K562 (cell line): ENCODE measurements at regions not wholly inside any gene's neighbourhood (a gene's known extent, or its start where the extent isn't known, plus 50 kb on each side); places are given as distances from the start of the nearest gene placed in this dataset.

Experiments
- ATAC-seq: fragments of 200-7000 bp; cut with Tn5 transposase; 3 replicates; pipeline ENCODE4 v1.9.1; 2020; ENCODE audit warnings: moderate library complexity
- BruUV-seq: library from RNA; stranded (reverse); fragments of 400-500 nt; replicated peaks from 2 replicates; lab custom pipeline; 2021; lab: Mats Ljungman, UMichigan
- CTCF ChIA-PET: fragments of 300-600 bp; formaldehyde crosslinking; extraction: SDS; loops from one replicate; lab custom pipeline; 2021; ENCODE audit warnings: low intra/inter-chr PET ratio; lab: Yijun Ruan, JAX
- POLR2A ChIA-PET: fragments of 300-600, 350-650 bp; sonication (Branson Sonifier 250); formaldehyde crosslinking; extraction: SDS; loops from one replicate; lab custom pipeline; 2021; ENCODE audit warnings: antibody characterized with exemption, inconsistent platforms; lab: Yijun Ruan, JAX
- DNase-seq, 4 experiments: peaks; one replicate each; pipeline versions ENCODE4 v3.0.0 to v3.0.0-alpha.2; 2011 to 2018; ENCODE audit warnings: low spot score in 3 of 4, mixed read lengths in 3 of 4; ENCODE audit errors: extremely low read depth in 1 of 4
- FAIRE-seq: peaks from 2 replicates; lab custom pipeline; 2011; peaks lifted over from hg19 to GRCh38; lab: Jason Lieb, UNC
- H2AFZ ChIP-seq: 2 replicates; pipeline ENCODE4 v1.6.0; 2011; ENCODE audit warnings: low read depth, low read length, control low read depth, inconsistent platforms
- H3K27ac ChIP-seq: fragments of 200-600 bp; 3 replicates; pipeline ENCODE4 v1.8.0; 2011; ENCODE audit warnings: low read depth, mild to moderate bottlenecking, control low read depth, inconsistent platforms, low read length, moderate library complexity, mixed read lengths; ENCODE audit errors: extremely low read depth
- H3K27me3 ChIP-seq, 2 experiments: fragments of 300-600 bp in 1 of 2; 2 replicates in 1 of 2; 3 replicates in 1 of 2; pipeline versions ENCODE4 v1.6.0 to v1.8.0; 2011; ENCODE audit warnings: inconsistent platforms in 2 of 2, low read length in 2 of 2, mild to moderate bottlenecking in 1 of 2, mixed read lengths in 1 of 2, moderate library complexity in 1 of 2; ENCODE audit not compliant: control insufficient read depth in 2 of 2, insufficient read depth in 2 of 2
- H3K36me3 ChIP-seq: fragments of 300-600 bp; 3 replicates; pipeline ENCODE4 v1.8.0; 2011; ENCODE audit warnings: mild to moderate bottlenecking, low read length, inconsistent platforms; ENCODE audit not compliant: control insufficient read depth, insufficient read depth
- H3K4me1 ChIP-seq, 2 experiments: fragments of 200-600 bp in 1 of 2; replicated peaks in 1 of 2; 2 replicates in 1 of 2; 3 replicates in 1 of 2; pipeline versions ENCODE4 v1.5.1 to v1.8.0; 2011; ENCODE audit warnings: inconsistent platforms in 2 of 2, low read length in 2 of 2, mild to moderate bottlenecking in 1 of 2, mixed read lengths in 1 of 2, moderate library complexity in 1 of 2; ENCODE audit not compliant: control insufficient read depth in 2 of 2, insufficient read depth in 2 of 2
- H3K4me2 ChIP-seq: 2 replicates; pipeline ENCODE4 v1.6.1; 2011; ENCODE audit warnings: low read length, control low read depth, inconsistent platforms, mixed read lengths; ENCODE audit not compliant: insufficient read depth
- H3K4me3 ChIP-seq: fragments of 200-600 bp; sonication (generic), shearing (Covaris generic); 2 replicates; pipeline ENCODE4 v1.5.1; 2016; ENCODE audit warnings: control low read depth, inconsistent platforms
- H3K79me2 ChIP-seq: fragments of 200-600 bp; 3 replicates; pipeline ENCODE4 v1.8.0; 2011; ENCODE audit warnings: low read length, inconsistent platforms; ENCODE audit not compliant: control insufficient read depth, insufficient read depth
- H3K9ac ChIP-seq, 2 experiments: 2 replicates each; pipeline versions ENCODE4 v1.6.0 to v1.6.1; 2011; ENCODE audit warnings: low read depth in 2 of 2, low read length in 2 of 2, control low read depth in 1 of 2, inconsistent platforms in 1 of 2, mild to moderate bottlenecking in 1 of 2, mixed read lengths in 1 of 2; ENCODE audit not compliant: insufficient read depth in 1 of 2
- H3K9me1 ChIP-seq: one replicate; pipeline ENCODE4 v1.6.0; 2011; ENCODE audit warnings: inconsistent platforms, mild to moderate bottlenecking, low read length, moderate library complexity; ENCODE audit not compliant: control insufficient read depth, insufficient read depth
- H3K9me3 ChIP-seq: replicated peaks from 2 replicates; pipeline ENCODE4 v1.5.1; 2011; ENCODE audit warnings: low read depth, low read length, inconsistent platforms; ENCODE audit not compliant: control insufficient read depth, insufficient read depth
- H4K20me1 ChIP-seq: replicated peaks from 2 replicates; pipeline ENCODE4 v1.6.1; 2011; ENCODE audit warnings: low read length, inconsistent platforms, mixed read lengths; ENCODE audit not compliant: control insufficient read depth, insufficient read depth
- TFE3 ChIP-seq: fragments of 450-650 bp; formaldehyde crosslinking; IDR thresholded peaks from 2 replicates; pipeline ENCODE4 v1.4.0; 2020; ENCODE audit warnings: mild to moderate bottlenecking, mixed read lengths
- ZNF280B ChIP-seq: fragments of 250-450 bp; sonication (Bioruptor Pico); IDR thresholded peaks from 2 replicates; pipeline ENCODE4 v1.5.1; 2021; ENCODE audit warnings: mild to moderate bottlenecking
- WGBS: fragments of 100-300 bp; shearing (Covaris generic); methylation state at CpG from one replicate; pipeline ENCODE4 v1.1.6; 2016; ENCODE audit warnings: low coverage, mixed read lengths; ENCODE audit not compliant: insufficient coverage; ENCODE audit errors: missing lambda C conversion rate; 5-methylcytosine and 5-hydroxymethylcytosine counted together
- in situ Hi-C: fragments of 300-500 bp; cut with MboI; formaldehyde crosslinking; loops from 4 replicates; pipeline ENCODE4 v1.15.0; 2018; ENCODE audit warnings: inconsistent platforms, mixed read lengths
- intact Hi-C: fragments of 100-400 bp; cut with micrococcal nuclease; formaldehyde crosslinking; loops from 2 replicates; pipeline ENCODE4 v1.14.2; 2022

- no peaks in the 10 kb centered on the region for H3K36me3 ChIP-seq
- H3K4me1 ChIP-seq, result no peaks in the 10 kb centered on the region
- H3K9ac ChIP-seq, result no peak overlapping the region
- CTCF ChIA-PET, result no interaction called here
- peaks cover 27 to 35% of the 10 kb centered on the region in 2 experiments for H3K27me3 ChIP-seq
- no peak overlapping the region for H3K27ac ChIP-seq
- no peak for DNase-seq
- no peak for FAIRE-seq
- BruUV-seq, result no TSS peak
- WGBS, result 2% methylated on average over 5 of the region's 5 CpGs
- H4K20me1 ChIP-seq, result 0 out of 2 replicates have a peak, but pooled peaks cover 3% of the 10 kb centered on the region
- H2AFZ ChIP-seq, result no peak overlapping the region
- no peaks in the 10 kb centered on the region for H3K79me2 ChIP-seq
- no peaks in the 10 kb centered on the region for H3K9me3 ChIP-seq
- TF ChIP-seq TFE3 (peak; percentile 30; the same call in 1 of the 2 replicates), ZNF280B (CRISPR knock-in tag) (no peak)
- in situ Hi-C loops (no loop called here), intact Hi-C loops (no loop called here)
- no peak overlapping the region for H3K4me3 ChIP-seq
- POLR2A ChIA-PET, result interaction anchor here (0.5 kb wide), 1 partner anchor 659 kb away, joined by 3 read pairs; no protein-coding TSS in a partner anchor
- no peaks in the 10 kb centered on the region for H3K9me1 ChIP-seq
- H3K4me2 ChIP-seq, result no peak overlapping the region
- ATAC-seq, result no peak
These were observed 58.5 kb upstream of the SLC35B4 start for GRCh38 chr7:134375206-134375605.
